ENCODE measurements at regions not wholly inside any gene's neighbourhood (a gene's known extent, or its start where the extent isn't known, plus 50 kb on each side); places are given as distances from the start of the nearest gene placed in this dataset.
"Not testable (repeated sequence)": the region's sequence is repeated elsewhere in the genome, so short reads cannot be mapped to it uniquely, and the experiment has no call there.

DNA sequence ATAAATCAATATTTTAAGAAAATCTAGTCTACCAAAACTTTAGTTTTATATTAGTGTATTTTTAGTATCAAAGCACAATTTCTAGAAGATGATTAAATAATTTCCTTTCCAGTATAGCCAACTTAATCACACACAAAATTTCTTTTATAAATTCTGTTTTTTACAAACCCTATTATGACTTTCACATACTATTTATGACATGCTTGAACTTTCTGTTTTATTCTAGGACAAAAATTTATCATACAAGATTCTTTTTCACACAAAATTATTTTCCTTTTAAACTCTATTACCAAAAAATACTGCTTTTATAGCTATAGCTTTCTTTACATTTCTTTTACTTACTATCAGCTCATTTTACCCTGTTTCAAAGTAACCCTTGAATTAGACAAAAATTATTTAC is 149.5 kb downstream of the OR13H1 start:
- intact Hi-C loops (cut with DNase I; ENCODE audit: low total_unique reads): no loop called here
- Histone ChIP-seq H3K9me3 (no peaks in the 10 kb centered on the region), H3K27me3 (no peaks in the 10 kb centered on the region), H3K36me3 (ENCODE audit: low read depth, missing control alignments) (no peaks in the 10 kb centered on the region), H3K4me1 (no peaks in the 10 kb centered on the region), H3K27ac (no peak overlapping the region), H3K4me3 (no peak overlapping the region)
- no peak for TF ChIP-seq POLR2A (IDR thresholded peaks at IDR 0.05)
- TF ChIP-seq, protein P1, sequence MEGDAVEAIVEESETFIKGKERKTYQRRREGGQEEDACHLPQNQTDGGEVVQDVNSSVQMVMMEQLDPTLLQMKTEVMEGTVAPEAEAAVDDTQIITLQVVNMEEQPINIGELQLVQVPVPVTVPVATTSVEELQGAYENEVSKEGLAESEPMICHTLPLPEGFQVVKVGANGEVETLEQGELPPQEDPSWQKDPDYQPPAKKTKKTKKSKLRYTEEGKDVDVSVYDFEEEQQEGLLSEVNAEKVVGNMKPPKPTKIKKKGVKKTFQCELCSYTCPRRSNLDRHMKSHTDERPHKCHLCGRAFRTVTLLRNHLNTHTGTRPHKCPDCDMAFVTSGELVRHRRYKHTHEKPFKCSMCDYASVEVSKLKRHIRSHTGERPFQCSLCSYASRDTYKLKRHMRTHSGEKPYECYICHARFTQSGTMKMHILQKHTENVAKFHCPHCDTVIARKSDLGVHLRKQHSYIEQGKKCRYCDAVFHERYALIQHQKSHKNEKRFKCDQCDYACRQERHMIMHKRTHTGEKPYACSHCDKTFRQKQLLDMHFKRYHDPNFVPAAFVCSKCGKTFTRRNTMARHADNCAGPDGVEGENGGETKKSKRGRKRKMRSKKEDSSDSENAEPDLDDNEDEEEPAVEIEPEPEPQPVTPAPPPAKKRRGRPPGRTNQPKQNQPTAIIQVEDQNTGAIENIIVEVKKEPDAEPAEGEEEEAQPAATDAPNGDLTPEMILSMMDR (IDR thresholded peaks at IDR 0.05): no peak
- no peak for DNase-seq

DNA sequence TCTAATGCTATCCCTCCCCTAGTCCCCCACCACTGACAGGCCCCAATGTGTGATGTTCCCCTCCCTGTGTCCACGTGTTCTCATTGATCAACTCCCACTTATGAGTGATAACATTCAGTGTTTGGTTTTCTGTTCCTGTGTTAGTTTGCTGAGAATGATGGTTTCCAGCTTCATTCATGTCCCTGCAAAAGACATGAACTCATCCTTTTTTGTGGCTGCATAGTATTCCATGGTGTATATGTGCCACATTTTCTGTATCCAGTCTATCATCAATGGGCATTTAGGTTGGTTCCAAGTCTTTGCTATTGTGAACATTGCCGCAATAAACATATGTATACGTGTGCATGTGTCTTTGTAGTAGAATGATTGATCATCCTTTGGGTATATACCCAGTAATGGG is 153.1 kb downstream of the OR13H1 start:
- H3K27ac ChIP-seq; DNase-seq; H3K4me3 ChIP-seq; H3K4me1 ChIP-seq; H3K9me3 ChIP-seq; intact Hi-C loops (cut with DNase I; ENCODE audit: low total_unique reads); H3K36me3 ChIP-seq (ENCODE audit: low read depth, missing control alignments); H3K27me3 ChIP-seq: not testable (repeated sequence)
- WGBS, 2 donors: 89 to 100% methylated on average over 3 of the region's 3 CpGs

DNA sequence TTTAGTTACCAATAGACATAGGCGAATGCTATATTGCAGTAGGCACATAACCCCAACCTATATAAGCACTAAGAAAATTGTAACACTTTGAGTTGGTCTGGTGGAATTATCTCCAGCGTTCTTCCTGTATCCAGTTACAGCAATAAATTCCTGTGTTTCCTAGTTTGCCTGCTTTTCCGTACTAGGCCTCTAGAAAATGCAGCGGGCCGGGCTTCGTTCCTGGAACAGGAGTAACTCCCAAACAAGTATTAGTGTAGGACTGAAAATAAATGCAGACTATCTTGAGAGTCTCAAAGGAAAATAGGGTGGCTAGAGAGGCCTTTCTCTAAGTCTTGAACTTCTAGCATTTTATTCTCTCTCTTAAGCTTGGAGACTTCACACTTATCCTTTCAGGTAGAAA is 159.8 kb downstream of the OR13H1 start:
- H3K4me3 ChIP-seq: no peak overlapping the region
- no peak for TF ChIP-seq POLR2A (IDR thresholded peaks at IDR 0.05)
- TF ChIP-seq, protein P1 (IDR thresholded peaks at IDR 0.05): no peak
- H3K9me3 ChIP-seq: no peaks in the 10 kb centered on the region
- H3K36me3 ChIP-seq (ENCODE audit: low read depth, missing control alignments): no peaks in the 10 kb centered on the region
- WGBS, 2 donors: 40 to 80% methylated on average over 6 of the region's 6 CpGs
- no peaks in the 10 kb centered on the region for H3K4me1 ChIP-seq
- intact Hi-C loops (cut with DNase I; ENCODE audit: low total_unique reads): no loop called here
- no peaks in the 10 kb centered on the region for H3K27me3 ChIP-seq
- H3K27ac ChIP-seq: no peak overlapping the region
- DNase-seq: no peak

DNA sequence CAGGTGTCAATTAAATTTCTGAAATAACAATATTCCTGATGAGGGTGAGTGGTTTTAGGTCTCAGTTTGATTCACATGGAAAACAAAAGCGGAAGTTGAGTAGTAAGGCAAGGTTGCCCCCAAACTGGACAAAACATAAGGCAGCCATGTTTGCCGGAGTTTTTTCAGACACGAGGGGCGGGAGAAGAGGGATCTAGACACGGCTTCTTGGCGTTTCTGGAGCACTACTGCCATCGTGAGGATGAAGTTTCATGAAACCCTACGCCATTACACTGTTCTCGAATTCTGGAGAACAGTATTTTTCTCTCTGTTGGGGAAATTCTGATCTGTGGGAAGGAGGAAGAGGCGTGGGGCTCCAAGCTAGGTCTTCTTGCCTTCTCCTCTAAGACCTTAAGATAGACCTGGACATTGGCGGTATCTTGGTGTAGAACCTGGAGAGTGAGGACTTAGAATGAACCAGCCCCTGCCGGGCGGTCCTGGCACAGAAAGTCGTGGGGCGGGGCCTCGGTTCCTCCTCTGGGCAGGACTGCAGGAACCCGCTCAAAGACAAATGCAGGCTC is 160.3 kb downstream of the OR13H1 start:
- Histone ChIP-seq H3K36me3 (ENCODE audit: low read depth, missing control alignments) (no peaks in the 10 kb centered on the region), H3K4me3 (no peak overlapping the region), H3K27me3 (no peaks in the 10 kb centered on the region), H3K27ac (no peak overlapping the region), H3K9me3 (no peaks in the 10 kb centered on the region), H3K4me1 (no peaks in the 10 kb centered on the region)
- WGBS, 2 donors: 61 to 76% methylated on average over 10 to 16 of the region's 17 CpGs
- TF ChIP-seq POLR2A (IDR thresholded peaks at IDR 0.05): no peak
- TF ChIP-seq, protein P1 (IDR thresholded peaks at IDR 0.05): no peak
- DNase-seq: peak; percentile 19
- intact Hi-C loops (cut with DNase I; ENCODE audit: low total_unique reads): no loop called here

DNA sequence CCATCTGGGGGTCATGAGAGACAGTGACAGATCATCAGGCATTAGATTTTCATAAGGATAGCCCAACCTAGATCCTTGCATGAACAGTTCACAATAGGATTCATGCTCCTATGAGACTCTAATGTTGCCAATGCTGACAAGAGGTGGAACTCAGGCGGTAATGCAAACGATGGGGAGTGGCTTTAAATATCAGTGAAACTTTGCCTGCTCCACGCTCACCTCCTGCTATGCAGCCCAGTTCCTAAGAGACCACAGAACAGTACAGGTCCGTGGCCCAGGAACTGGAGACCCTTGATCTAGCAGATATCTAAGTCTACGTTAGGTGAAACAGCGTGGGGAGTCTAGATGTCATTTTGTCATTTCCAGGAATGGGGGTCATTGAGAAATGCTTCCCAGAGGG is 165.7 kb downstream of the OR13H1 start:
- no peak overlapping the region for H3K27ac ChIP-seq
- H3K27me3 ChIP-seq: no peaks in the 10 kb centered on the region
- intact Hi-C loops (cut with DNase I; ENCODE audit: low total_unique reads): no loop called here
- no peaks in the 10 kb centered on the region for H3K36me3 ChIP-seq (ENCODE audit: low read depth, missing control alignments)
- no peak for TF ChIP-seq POLR2A (IDR thresholded peaks at IDR 0.05)
- TF ChIP-seq, protein P1 (IDR thresholded peaks at IDR 0.05): no peak
- H3K4me1 ChIP-seq: no peaks in the 10 kb centered on the region
- DNase-seq: no peak
- WGBS, 2 donors: 96 to 100% methylated on average over 3 to 6 of the region's 6 CpGs
- H3K4me3 ChIP-seq: no peak overlapping the region
- H3K9me3 ChIP-seq: no peaks in the 10 kb centered on the region
